Gastroesophageal sphincter (tissue), 3 donors: ENCODE measurements at regions not wholly inside any gene's neighbourhood (a gene's known extent, or its start where the extent isn't known, plus 50 kb on each side); places are given as distances from the start of the nearest gene placed in this dataset.

Experiments
- POLR2AphosphoS5 ChIP-seq: sonication (generic); formaldehyde crosslinking; IDR thresholded peaks from one replicate; pipeline ENCODE4 v1.6.1; 2017; ENCODE audit warnings: antibody characterized with exemption
- TF ChIP-seq, protein P1 (sequence below), 4 experiments: fragments of 200-600 bp in 2 of 4; fragments of 450-650 bp in 2 of 4; sonication (generic) in 1 of 4; IDR thresholded peaks; one replicate each; pipeline ENCODE4 v1.5.1; 2017 to 2019; ENCODE audit warnings: antibody characterized with exemption in 4 of 4, mild to moderate bottlenecking in 2 of 4, moderate library complexity in 2 of 4

DNA sequence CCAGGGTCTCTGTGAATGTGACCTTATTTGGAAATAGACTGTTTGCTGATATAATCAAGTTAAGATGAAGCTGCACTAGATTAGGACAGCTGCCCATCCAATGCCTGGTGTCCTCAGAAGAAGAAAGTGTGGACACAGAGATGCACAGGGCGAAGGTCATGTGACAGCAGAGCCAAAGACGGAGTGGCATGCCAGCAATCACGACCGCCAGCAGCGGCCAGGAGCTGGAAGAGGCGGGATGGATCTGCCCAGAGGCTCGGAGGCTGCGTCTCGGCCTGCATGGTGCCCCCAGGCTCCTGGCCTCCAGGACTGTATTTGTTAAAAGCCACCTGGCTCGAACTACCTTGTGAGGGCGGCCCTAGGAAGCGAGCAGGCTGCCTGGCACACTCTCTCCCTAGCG lies 76.5 kb downstream of the RFLNA start:
- TF ChIP-seq POLR2AphosphoS5 = no peak
- TF ChIP-seq, protein P1, sequence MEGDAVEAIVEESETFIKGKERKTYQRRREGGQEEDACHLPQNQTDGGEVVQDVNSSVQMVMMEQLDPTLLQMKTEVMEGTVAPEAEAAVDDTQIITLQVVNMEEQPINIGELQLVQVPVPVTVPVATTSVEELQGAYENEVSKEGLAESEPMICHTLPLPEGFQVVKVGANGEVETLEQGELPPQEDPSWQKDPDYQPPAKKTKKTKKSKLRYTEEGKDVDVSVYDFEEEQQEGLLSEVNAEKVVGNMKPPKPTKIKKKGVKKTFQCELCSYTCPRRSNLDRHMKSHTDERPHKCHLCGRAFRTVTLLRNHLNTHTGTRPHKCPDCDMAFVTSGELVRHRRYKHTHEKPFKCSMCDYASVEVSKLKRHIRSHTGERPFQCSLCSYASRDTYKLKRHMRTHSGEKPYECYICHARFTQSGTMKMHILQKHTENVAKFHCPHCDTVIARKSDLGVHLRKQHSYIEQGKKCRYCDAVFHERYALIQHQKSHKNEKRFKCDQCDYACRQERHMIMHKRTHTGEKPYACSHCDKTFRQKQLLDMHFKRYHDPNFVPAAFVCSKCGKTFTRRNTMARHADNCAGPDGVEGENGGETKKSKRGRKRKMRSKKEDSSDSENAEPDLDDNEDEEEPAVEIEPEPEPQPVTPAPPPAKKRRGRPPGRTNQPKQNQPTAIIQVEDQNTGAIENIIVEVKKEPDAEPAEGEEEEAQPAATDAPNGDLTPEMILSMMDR (IDR thresholded peaks at IDR 0.05) = no peak
